Hematopoietic multipotent progenitor cell treated with erythropoietin and hydrocortisone succinate and interleukin-3 and kit ligand, for 6 days (in vitro differentiated cells): ENCODE measurements at regions not wholly inside any gene's neighbourhood (a gene's known extent, or its start where the extent isn't known, plus 50 kb on each side); places are given as distances from the start of the nearest gene placed in this dataset.

Source experiments
- DNase-seq: peaks from one replicate; pipeline ENCODE4 v3.0.0-alpha.2; 2015

- no peak for DNase-seq
Measured at GRCh38 chr7:1380231-1380815, 78.9 kb downstream of the MICALL2 start.

GRCh38 chr7:1380821-1381580 is 78.3 kb downstream of the MICALL2 start:
- DNase-seq, result no peak

- no peak for DNase-seq
Measured at GRCh38 chr7:1382553-1383397, 76.5 kb downstream of the MICALL2 start.

GRCh38 chr7:1383398-1384112 is 75.7 kb downstream of the MICALL2 start:
- DNase-seq, result no peak

GRCh38 chr7:1384113-1384415 is 75.2 kb downstream of the MICALL2 start:
- DNase-seq, result no peak
